ENCODE measurements at regions not wholly inside any gene's neighbourhood (a gene's known extent, or its start where the extent isn't known, plus 50 kb on each side); places are given as distances from the start of the nearest gene placed in this dataset.
"Not testable (repeated sequence)": the region's sequence is repeated elsewhere in the genome, so short reads cannot be mapped to it uniquely, and the experiment has no call there.

DNA sequence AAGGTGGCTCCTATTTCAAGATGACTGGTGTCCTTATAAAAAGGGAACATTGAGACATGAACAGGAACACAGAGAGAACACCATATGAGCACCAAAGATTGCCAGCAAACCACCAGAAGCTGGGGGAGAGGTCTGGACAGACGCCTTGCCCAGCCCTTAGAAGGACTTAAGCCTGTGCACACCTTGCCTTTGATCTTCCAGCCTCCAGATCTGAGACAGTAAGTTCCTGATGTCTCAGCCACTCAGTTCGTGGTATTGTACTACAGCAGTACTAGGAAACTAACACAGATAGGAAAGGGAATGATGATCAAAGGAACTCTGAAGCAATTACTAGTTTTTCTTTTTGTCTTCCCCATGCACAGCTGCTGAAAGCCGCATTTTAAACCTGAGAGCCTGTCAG is 137.3 kb upstream of the FHL2 start:
- DNase-seq (ENCODE audit: low spot score): no peak

DNA sequence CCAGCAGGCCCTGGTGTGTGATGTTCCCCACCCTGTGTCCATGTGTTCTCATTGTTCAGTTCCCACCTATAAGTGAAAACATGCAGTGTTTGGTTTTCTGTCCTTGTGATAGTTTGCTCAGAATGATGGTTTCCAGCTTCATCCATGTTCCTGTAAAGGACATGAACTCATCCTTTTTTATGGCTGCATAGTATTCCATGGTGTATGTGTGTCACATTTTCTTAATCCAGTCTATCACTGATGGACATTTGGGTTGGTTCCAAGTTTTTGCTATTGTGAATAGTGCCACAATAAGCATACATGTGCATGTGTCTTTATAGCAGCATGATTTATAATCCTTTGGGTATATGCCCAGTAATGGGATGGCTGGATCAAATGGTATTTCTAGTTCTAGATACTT is 130.4 kb upstream of the FHL2 start:
- DNase-seq (ENCODE audit: low spot score): not testable (repeated sequence)

DNA sequence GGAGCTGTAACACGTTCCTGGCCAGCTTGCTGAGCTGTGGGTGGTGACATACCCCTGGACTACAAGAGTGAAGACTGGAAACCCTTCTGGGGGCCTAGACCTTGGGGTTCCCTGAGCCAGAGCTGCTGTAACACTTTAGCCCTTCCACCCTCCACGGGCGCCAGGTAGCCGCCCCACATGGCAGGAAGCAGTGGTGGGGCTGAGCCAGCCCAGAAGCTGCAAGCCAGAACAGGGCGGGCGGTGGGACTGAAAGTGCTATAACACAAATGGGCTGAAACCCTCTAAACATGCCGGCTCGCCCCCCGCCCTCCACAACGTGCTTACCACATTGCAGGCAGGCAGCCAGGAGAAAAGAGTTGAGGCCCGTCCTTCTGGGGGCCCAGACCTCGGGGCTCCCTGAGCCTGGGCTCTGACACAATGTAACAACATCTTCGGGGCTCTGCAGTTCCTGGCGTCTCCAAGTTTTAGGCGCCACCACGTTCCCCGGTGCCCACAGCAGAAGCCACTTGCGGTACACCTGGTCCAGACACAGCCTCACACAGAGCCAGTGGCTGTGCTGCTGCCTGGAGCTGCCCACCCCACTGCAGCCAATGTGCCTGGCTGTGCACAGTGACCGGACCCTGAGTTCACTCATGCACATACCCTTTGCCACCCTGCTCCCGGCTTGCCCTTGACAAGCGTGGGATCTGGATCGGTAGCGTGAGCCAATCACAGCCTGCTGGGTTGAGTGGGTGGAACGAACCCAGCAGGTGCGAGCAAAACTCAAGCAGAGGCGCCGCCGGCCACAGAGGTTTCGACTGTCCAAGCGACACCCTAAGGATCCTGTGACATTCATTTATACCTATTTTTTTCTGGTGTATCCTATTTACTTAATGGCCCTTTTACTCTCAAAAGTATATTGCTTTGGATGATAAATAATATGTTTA is 127.4 kb upstream of the FHL2 start:
- DNase-seq (ENCODE audit: low spot score): no peak

DNA sequence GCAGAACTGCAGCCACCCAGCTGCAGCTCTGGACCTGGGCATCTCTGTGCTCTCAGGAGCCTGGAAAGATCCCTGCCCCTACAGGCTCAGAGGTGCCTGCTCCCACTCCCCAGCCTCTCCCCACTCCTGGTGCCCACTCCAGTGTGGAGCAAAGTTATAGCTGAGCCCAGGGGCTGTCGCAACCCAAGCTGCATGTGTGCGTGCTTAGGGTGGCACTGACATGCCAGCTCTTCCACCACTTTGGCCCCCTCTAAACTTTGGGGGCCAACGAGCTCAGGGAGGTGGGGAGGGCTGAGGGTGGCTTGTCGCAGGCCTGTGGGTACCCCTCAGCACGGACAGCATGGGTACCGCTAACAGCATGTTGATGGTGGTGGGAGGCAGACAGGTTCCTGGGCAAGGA is 126.3 kb upstream of the FHL2 start:
- DNase-seq (ENCODE audit: low spot score): no peak

DNA sequence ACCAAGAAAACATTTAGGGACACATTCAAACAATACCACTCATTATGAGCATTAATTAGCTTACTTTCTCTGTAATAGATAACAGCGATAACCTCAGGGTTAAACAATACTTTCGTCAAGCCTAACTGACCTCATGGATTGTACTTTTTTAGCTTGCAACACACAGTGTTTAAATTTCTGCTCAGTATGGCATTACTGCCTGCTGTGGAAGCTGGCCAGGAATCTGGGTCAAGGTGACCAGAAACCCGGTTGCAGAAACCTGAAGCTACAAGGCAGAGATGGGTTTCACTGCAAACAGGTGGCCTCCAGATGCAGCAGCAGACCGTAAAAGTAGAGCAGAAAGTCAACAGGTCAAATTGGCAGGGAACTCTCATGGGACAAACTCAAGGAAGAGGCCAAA is 123.8 kb upstream of the FHL2 start:
- no peak for DNase-seq (ENCODE audit: low spot score)

DNA sequence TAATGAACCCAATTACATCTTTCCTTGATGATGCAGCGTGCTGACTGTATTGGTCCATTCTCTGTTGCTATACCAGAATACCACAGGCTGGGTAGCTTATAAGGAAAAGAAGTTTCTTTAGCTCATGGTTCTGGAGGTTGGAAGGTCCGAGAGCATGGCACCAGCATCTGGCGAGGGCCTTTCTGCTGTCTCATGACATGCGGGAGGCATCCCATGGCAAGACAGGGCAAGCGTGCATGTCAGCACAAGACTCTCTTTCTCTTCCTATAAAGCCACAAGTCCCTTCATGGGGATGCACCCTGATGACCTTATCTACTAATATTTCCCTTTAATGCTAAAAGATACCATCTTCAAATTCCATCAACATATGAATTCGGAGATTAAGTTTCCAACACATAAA is 122.8 kb upstream of the FHL2 start:
- no peak for DNase-seq (ENCODE audit: low spot score)

DNA sequence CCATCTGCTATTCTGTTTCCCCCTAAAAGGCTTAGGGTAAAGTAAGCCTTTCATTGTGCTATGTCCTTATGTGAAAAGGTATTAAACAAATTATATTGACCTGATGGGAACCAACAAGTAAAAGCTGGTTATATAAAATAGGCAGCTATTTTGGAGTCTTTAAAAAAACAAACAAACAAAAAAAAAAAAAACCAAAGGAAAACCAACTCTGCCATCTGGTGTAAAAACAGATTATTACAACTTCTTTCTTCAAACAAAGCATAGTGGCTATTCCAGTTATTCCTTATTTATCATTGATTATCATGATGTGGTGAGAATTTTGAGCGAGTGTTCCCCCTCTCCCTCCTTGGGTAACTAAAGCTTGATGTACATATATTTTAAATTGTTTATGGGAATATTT is 122.3 kb upstream of the FHL2 start:
- peak; percentile 40 for DNase-seq (ENCODE audit: low spot score)

DNA sequence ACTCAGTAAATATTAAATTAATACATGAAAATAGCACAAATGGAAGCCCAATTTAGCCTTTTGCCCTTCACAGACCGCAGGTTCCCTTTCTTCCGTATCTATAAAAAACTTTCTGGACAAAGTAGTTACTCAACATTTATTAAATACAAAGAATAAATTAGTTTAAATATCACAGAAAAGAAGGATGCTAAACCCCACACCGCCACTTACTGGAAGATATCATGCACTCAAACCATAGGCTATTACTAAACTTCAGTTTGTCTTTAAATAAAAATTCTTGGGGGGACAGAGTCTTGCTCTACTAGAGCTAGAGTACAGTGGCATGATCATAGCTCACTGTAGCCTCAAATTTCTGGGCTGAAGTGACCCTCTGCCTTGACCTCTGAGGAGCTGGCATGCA is 120.7 kb upstream of the FHL2 start:
- no peak for DNase-seq (ENCODE audit: low spot score)

DNA sequence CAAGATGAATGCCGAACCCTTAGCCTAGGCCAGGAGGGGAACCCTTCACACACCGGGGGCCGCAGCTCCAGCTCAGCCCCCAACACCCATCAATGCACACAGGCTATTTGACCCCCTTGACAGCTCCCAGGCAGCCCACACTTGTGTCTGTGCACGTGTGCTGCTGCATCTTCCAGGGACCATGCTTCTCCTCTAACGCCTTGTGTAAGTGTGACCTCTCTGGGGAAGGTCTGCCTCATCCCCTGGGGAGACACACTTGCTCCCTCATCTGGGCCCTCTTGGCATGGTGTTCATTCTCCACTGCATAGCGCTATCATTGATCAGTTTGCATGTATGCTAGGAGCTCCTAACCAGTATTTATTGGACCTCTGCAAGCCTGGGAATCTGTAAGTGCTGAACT is 120.0 kb upstream of the FHL2 start:
- no peak for DNase-seq (ENCODE audit: low spot score)

DNA sequence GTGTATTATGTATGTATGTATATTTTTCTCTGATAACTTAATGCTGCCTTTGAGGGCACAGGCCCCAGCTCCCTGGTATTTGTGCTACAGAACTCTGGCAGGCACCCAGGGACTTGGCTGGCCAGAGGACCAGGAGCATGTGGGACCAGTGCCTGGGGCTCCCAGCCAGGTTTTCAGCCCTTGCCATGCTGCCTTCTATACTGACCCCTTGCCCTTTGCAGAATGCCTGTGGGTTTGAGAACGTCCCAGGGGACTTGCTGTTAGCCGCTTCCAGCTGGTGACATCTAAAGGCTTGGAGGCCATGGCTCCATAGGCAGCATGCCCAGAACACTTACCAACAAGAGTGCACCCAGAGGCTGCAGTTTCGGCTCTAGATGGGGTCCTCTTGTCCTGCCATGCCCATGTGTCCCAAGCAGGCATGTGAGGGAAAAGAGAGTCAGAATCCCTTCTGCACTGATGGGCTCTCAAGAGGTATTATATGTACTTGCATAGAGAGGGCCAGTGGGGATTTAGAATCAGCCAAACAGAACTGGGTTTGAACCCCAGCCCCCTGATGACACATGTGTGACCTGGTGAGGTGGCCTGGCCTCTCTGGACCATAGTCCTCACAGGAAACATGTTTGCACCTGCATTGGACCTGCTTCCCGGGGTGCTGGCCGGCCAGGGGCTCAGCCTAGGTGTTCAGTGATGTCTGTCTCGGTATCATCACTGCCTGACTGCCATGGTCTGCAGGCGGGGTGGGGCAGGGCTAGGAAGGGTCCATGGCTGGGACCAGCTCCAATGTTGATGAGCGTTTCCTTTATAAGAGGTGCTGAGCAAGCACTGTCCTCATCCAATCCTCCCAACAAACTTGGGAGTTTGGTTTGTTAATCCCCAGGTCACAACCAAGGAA is 119.2 kb upstream of the FHL2 start:
- DNase-seq (ENCODE audit: low spot score): no peak

DNA sequence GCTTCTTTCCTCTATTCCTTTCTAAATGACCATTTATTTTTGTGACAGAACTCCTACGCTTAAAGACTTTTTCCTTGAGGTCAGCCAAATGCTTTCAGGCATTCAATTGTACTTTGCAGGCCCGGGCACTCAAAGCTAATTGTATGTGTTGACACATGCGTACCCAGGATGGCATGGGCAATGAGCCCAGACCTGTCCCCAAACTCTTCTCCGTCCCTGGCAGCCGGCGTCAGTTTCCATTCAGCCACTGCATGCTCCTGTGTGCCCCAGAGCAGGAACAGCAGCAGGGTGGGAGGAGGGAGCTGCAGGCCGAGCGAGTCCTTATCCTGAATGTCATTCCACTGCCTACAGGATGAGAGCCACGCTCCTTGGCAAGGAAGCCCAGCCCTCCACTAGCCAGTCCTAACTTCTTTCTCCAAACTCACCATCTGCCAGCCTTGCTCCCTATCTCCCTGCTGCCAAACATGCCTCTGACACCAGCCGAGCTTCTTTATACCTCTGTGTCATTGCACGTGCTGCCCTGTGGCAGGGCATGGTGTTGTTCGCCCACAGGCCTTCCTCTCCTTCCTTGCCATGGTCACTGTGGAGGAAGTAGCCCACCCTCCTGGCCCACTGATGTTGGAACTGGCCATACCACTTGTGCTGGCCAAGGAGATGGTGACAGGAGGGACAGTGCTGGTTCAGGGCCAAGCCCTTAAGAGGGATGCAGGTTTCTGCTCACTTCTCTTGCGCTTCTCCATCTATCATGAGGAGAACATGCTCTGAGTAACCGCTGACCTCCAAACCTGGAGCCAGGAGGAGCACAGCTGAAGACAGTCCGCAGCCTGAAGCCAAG is 116.9 kb upstream of the FHL2 start:
- DNase-seq (ENCODE audit: low spot score): no peak

DNA sequence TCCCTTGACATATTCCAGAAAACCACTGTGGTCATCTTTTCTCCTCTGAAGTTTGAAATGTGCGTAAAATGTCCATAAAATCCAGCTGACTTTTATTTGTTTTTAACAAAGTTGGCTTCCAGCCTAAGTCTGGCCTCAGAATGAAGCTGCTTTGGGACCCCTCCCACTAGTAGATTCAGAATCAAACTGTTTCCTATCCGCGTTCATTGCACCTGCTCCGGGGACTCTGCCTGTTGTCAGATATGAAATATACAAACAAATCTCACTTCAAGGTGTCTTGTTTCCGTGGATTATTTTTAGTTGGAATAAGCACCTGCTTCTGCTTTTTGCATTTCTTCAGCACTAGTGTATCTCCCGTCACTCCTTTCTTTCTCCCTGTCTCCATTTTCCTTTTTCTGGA is 115.7 kb upstream of the FHL2 start:
- DNase-seq (ENCODE audit: low spot score): no peak

DNA sequence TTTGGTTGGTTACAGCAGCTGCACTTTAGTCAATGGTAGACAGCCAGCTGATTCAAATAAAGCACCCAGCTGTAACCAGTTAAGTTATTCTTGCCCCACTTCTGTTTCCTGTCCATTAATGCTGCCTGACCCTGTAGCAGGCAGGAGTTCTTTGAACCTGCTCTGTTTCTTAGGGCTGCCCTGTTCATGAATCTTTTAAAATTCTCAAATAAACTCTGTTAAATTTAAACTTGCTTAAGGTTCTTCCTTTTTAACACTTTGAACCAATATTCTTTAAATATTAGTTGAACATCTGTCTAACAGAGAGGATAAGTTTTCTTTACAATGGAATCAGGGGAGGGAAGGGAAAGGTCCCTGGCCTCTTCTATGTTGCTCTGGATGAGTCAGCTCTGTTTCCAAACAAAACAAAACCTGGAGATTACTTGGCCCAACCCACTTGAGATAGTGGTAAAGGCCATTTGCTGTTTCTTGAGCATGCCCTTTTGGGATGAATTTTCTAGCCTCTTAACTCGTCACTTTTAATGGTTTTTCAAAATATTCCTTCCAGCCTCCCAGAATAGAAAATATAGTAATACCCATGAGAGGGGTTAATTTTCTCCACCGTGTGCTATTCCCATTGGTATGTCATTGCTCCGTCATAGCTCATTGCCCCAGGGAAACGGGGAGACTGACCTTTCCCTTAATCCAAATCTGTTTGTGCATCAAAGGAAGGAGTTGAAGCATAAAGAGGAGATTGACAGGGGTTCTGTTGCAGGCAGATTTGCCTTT is 112.1 kb upstream of the FHL2 start:
- no peak for DNase-seq (ENCODE audit: low spot score)

DNA sequence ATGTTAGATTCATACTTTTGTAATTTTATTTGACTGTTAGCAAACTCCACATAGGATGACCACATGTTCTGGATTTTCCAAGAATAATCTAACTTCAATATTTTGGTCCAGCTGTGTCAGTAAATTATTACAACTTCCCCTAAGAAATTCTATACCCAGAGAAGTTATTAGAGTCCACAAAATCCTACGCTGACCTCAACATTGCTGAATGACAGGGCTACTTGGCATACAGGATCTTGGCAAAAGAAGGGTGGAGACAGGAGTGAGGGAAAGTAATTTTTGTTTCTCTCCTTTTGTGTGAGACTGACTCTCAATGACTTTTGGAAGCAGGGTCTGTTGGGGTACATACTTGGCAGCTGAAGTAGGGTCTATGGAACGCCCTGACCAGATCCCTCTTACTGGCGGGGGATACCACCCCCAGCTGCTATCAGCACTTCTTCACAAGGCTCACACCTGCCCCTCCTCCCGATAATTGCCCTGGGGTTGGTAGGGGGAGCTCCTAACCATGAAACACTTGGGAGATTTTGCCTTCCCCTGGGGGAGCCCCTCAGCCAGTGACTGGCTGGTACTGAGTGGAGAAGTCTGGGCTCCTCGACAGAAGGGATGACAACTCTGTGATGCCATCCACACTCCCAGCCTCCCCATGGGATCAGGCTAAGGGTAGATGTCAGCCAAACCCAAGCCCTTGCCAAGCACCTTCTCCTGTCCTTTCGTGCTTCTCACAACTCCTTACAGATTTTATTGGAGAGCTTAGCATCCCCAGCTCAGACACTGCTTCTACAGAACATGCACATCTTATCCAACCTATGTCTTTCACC is 110.6 kb upstream of the FHL2 start:
- DNase-seq (ENCODE audit: low spot score): no peak

DNA sequence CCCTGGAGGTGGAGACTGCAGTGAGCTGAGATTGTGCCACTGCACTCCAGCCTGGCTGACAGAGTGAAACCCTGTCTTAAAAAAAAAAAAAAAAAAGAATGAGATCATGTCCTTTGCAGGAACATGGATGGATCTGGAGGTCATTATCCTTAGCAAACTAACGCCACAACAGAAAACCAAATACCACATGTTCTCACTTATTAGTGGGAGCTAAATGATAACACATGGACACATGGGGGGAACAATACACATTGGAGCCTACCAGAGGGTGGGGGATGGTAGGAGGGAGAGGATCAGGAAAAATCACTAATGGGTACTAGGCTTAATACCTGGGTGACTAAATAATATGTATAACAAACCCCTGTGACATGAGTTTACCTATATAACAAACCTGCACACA is 108.0 kb upstream of the FHL2 start:
- not testable (repeated sequence) for DNase-seq (ENCODE audit: low spot score)

DNA sequence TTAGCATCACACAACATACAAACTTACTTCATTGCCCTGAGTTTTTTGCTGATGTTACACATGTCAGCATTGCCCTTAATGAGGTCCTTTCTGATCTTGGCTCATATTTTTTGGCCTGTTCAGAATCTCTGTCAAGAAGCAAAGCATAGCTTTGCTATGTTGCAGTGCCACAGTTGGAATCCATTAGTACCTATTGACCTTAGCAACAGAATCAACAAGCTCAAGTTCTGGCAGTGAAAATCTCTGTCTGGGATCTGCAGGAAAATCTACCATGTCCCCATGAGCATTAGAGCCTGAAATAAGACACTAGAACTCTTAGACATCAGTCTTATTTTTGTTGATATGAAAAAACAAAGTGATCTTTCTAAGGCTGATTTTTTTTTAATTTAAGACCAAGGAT is 105.6 kb upstream of the FHL2 start:
- DNase-seq (ENCODE audit: low spot score): no peak

DNA sequence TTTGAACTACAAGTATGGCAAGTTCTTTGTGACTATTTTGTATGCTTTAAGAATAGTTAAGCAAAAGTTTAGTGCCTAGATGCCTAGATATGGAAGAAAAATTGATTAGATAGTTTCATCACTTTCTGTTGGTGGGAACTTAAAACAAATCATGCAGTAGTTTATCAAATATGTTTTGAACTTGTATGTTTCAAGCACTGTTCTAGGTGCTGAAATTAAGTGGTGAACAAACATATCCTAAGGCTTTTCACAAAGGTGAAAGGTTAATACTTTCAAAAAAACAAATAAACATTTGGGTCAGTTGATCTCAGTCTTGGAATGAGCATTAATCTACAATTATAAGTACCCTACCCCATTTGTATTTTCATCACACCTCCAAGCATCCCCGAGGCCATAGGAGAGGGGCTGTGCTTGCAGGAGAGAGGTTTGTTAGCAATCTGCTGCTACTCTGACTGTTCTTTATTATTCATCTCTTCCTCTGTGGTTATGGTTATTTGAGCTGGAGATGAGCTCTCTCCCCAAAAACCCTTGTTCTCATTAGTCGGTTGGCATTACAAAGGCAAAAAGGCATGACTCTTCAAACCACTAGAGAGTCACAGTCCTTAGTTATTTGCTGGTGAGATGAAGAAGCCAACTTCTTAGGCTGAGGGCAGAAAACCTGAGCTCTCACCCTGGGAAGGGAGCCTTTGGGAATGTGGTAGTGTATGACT is 103.9 kb upstream of the FHL2 start:
- no peak for DNase-seq (ENCODE audit: low spot score)

DNA sequence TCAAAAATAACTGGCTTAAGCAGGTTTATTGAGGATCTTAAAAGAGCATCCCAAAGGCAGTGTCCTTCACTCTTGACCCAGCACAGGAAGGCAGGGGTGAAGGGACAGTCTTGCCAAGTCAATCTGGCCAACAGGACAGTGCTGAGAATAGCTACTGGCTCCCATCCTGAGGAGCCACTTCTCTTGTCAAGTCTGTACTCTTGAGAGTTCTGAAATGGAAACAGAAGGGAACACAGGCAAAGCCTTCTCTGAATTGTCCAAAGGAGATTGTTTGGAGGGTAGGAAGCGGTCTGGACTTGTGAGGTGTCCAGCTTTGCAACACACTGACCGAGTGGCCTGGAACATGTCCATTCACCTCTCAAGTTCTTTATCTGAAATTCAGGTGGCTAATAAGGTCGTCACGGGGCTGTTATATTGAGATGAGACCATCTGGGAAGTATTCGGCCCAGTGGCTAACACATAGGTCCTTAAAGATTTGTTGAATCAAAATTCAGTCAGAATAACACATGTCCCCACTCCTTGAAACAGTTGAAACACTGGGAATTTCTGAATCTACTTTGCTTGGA is 99.5 kb upstream of the FHL2 start:
- DNase-seq (ENCODE audit: low spot score): no peak

DNA sequence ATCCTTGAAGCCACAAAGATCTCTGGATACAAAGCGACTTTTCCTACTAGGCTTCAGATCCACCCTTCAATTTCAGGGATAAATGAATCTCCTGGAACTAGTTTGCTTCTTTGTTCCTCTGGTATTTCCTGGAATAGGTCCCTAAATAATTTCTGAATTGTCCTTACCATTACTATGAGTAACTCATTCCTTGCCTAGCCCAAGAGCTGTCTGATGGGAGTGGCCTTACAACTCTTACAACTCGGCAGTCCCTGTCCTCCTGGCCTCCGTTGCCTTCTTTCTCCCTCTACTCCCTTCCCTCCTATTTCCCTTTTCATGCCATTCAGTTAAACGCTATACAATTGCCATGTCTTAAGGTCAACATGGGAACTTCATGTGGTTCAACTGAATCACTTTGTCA is 98.2 kb upstream of the FHL2 start:
- no peak for DNase-seq (ENCODE audit: low spot score)

DNA sequence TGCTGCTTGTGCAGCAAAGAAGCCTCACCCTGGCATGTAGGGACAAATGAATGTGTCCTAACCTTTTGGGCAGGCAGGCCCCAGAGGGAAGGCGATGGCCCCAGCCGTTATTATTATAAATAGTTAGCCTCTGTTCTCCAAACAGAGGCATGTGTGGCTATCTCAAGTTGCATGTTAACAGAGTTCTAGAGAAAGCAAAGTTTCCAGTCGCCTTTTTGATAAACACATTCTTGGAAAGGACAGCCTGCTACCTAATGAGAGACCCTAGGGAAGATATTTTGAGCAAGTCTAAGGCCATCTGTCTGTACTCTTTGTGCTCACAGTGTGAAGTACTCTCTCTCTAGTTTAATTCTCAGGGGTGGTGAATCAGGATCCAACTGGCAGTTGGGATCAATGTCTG is 97.4 kb upstream of the FHL2 start:
- no peak for DNase-seq (ENCODE audit: low spot score)
